Vagina (tissue), 2 donors: ENCODE measurements at regions not wholly inside any gene's neighbourhood (a gene's known extent, or its start where the extent isn't known, plus 50 kb on each side); places are given as distances from the start of the nearest gene placed in this dataset.

Experiments
- CTCF ChIP-seq, 3 experiments: fragments of 450-650 bp in 2 of 3; fragments of 200-600 bp in 1 of 3; sonication (generic) in 1 of 3; IDR thresholded peaks; one replicate each; pipeline ENCODE4 v1.5.1; 2017 to 2019; ENCODE audit warnings: antibody characterized with exemption in 3 of 3, mild to moderate bottlenecking in 2 of 3, moderate library complexity in 2 of 3
- POLR2A ChIP-seq, 2 donors: fragments of 450-650 bp; IDR thresholded peaks; one replicate each; pipeline ENCODE4 v1.6.1; 2017; ENCODE audit warnings: antibody characterized with exemption in 2 of 2, mild to moderate bottlenecking in 2 of 2, moderate library complexity in 2 of 2
- POLR2AphosphoS5 ChIP-seq, 2 donors: sonication (generic); formaldehyde crosslinking; IDR thresholded peaks; one replicate each; pipeline ENCODE4 v1.9.0; 2017; ENCODE audit warnings: antibody characterized with exemption in 2 of 2, mild to moderate bottlenecking in 2 of 2, low read depth in 1 of 2; ENCODE audit not compliant: insufficient read depth in 1 of 2

- no peak for TF ChIP-seq CTCF (IDR thresholded peaks at IDR 0.05)
- no peak for TF ChIP-seq POLR2A (IDR thresholded peaks at IDR 0.05)
- peak in 1 of 2 donors; percentile 69 for TF ChIP-seq POLR2AphosphoS5 (IDR thresholded peaks at IDR 0.05; ENCODE audit: insufficient read depth in 1 of 2, low read depth in 1 of 2)
Observed at GRCh38 chr3:188077160-188077799, 76.7 kb upstream of the LPP start.
